GM23338 (cell line): ENCODE measurements at regions not wholly inside any gene's neighbourhood (a gene's known extent, or its start where the extent isn't known, plus 50 kb on each side); places are given as distances from the start of the nearest gene placed in this dataset.

Experiments
- CTCF ChIP-seq, 2 experiments: fragments of 200-600 bp in 1 of 2; sonication (generic) in 1 of 2; conservative IDR thresholded peaks; 2 replicates each; pipeline versions ENCODE4 v1.5.1 to v1.6.1; 2016 to 2017; ENCODE audit warnings: antibody characterized with exemption in 2 of 2, low read depth in 2 of 2, mild to moderate bottlenecking in 2 of 2, moderate library complexity in 1 of 2
- EZH2 ChIP-seq: fragments of 200-600 bp; sonication (generic); IDR thresholded peaks from one replicate; pipeline ENCODE4 v1.8.0; 2017; ENCODE audit warnings: antibody characterized with exemption, mild to moderate bottlenecking, low read depth; ENCODE audit not compliant: unreplicated experiment
- EZH2phosphoT487 ChIP-seq: fragments of 200-600 bp; sonication (generic); IDR thresholded peaks from one replicate; pipeline ENCODE4 v1.8.1; 2018; ENCODE audit warnings: antibody characterized with exemption; ENCODE audit not compliant: unreplicated experiment

- TF ChIP-seq CTCF (conservative IDR thresholded peaks at IDR 0.05; ENCODE audit: low read depth in 2 of 2): peak; percentile 90 to 97
- TF ChIP-seq EZH2: no peak
- TF ChIP-seq EZH2phosphoT487: no peak
Observed at GRCh38 chr11:122202951-122203456, 87.0 kb upstream of the BLID start.
